ENCODE measurements at regions not wholly inside any gene's neighbourhood (a gene's known extent, or its start where the extent isn't known, plus 50 kb on each side); places are given as distances from the start of the nearest gene placed in this dataset.
"Not testable (repeated sequence)": the region's sequence is repeated elsewhere in the genome, so short reads cannot be mapped to it uniquely, and the experiment has no call there.

DNA sequence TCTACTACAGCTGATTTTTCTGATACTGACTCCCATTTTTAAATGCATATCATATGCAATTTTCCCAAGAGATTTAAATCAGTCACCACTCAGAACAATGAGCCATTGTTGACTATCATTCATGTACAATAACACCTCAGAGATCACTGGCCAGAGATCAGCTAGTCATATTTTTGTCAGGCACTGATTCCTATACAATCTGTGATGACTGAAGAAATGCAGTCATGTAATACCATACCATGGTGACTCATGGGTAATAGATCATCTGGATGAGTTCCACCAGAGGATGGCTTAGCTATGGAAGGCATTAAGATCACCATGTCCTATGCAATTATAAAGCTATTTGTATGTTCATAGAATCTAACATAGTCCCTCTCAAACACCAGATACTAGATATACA is 285.7 kb upstream of the DCC start:
- no peak for DNase-seq (ENCODE audit: low read depth in 2 of 2)

DNA sequence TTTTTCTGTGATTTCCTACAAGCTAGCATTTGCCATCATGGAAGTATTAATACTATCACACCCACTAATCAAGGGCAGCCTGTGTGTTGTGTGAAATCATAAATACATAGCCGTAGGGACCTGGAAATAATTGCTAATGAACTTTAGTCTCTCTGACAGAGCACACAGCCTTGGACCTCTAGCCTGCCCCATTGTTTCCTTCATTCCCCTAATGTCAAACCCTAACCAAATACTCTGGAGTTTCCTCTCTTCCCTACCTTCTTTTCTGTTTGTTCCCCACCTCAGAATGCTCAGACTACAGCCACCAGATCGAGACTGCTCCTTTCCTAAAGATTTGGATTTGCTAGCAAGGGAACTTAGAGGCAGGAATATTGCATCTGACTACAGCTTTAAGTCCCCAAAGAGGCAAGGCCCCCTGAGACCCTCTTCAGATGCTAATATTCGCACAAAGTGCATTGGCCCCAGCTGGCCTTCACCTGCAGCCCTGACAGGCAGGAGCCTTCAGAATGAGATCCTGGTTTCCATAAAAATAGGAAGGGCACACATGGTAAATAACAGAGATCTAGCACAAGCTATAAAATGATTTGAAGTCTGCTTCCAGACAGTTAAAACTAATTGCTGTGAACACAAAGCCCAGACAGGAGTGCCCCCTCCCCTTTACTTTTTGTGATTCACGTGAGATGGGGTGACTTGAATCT is 279.2 kb upstream of the DCC start:
- DNase-seq (ENCODE audit: low read depth in 2 of 2) = no peak

DNA sequence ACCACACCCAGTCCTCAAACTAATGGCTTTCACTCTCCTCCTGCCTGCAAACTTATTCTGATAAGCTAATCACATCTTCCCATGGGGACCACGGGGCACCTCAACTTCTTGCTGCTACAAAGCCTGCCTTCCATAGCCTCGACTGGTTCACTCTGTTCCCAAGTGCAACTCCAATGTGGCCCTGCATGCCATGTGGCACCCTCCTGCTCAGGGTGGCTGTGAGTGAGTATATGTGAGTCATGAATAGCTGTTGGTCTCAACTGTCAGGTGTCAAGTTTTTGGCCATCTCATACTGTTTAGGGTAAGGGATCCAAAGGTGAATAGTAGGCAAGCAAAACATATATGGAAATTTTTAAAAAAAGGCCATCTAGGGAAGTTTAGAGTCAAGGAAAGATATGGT is 276.1 kb upstream of the DCC start:
- no peak for DNase-seq (ENCODE audit: low read depth in 2 of 2)

DNA sequence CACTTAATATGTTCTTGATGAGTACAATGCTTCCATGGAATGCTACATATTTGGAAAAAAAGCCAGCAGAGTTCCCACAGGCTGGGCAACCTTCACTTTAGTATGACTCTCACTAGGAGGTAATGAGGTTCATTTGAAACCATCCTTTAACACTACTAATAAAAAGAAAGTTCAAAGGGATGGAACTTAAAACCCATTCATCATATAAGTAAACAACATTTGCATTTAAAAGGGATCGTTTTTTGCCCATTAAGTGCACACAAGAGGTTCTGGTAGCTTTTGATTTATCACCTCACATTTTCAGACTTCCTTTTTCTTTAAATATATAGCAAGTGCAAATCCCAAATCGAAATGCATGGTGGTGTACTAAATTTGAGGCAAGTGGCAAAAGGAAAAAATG is 270.8 kb upstream of the DCC start:
- no peak for DNase-seq (ENCODE audit: low read depth in 2 of 2)

DNA sequence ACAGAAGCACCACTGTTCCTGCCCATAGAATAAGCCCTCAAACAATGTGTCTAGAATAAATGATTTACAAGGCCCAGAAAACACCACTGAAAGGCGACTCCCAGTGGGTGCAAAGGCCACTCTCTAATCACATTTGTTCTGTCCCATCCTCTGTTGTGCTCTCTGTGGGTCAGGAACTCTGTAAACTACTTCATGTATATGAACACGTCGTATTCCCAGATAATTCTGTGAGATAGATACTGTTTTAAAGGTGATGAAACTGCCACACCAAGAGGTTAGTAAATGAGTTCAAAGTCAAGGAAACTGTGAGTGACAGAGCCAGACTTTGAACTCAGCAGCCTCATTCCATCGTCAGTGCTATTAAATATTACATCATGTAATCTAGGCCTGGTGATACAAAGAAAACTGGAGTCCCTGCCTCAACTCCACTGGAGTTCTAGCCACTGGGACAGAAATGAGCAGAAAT is 269.7 kb upstream of the DCC start:
- no peak for DNase-seq (ENCODE audit: low read depth in 2 of 2)

DNA sequence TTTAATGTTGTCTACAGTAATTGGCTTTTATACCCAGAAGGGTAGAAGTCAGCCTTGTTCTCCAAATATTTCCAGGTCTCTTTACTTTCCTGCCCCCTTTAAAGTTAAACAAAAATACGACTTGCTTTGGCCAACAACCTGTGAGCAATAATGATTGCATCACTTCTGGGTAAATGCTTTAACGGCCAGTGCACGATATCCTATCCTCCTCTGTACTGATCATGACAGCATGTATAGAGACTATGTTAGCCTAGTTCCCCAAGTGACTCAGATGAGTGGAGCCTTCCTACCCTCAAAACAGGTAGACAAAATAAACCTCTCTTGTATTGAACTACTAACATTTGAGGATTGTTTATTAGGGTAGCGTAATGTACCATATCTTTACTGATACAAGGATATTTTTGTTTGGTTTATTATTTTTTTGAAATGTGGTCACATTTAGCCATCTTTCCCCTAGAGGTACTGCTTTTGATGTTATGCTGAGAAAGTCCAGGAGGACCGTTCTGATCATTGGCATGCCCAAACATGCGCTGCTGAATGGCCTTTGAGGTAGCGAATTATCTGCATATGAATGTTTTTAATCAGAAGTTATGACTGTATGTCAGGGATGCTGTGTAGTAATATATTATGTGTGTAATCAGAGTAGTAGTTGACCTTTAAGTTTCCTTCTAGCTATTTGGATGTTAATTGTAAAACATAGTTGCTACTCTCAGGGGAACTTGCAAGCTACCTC is 262.6 kb upstream of the DCC start:
- DNase-seq (ENCODE audit: low read depth in 2 of 2) = no peak

DNA sequence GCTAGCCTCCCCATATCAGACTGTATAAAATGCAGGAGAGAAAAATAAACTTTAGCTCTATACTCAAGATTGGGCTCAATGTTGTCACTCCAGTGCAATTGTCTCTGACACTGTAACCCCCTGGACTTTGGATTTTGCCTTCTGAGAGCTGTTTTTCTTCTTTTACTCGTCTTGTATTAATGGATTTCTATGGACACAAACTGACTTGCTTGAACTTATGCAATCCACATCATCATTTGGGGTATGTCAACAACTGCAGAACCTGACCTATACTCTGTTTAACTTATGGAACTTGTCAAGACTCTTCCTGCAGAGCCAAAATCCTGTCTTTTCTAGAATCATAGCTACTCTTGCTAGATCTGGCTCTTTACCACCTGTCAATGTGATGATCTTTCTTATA is 257.8 kb upstream of the DCC start:
- DNase-seq (ENCODE audit: low read depth in 2 of 2) = no peak

DNA sequence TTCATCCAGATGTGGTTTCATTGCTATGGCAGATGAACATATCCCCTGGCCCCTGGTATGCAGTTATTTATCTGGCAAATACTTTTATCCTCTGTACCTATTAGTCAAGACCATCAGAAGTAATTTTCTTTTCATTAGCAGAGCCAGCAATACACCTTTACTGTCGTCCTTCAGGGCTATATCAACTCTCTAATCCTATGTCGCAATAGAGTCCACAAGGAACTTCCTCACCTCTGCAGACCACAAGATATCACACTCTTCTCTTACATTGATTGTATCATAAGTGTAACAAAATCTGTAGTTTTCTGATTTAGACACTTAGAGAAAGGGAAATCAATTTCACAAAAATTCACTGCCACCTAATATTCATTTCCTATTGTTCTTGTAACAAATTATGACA is 252.9 kb upstream of the DCC start:
- no peak for DNase-seq (ENCODE audit: low read depth in 2 of 2)

DNA sequence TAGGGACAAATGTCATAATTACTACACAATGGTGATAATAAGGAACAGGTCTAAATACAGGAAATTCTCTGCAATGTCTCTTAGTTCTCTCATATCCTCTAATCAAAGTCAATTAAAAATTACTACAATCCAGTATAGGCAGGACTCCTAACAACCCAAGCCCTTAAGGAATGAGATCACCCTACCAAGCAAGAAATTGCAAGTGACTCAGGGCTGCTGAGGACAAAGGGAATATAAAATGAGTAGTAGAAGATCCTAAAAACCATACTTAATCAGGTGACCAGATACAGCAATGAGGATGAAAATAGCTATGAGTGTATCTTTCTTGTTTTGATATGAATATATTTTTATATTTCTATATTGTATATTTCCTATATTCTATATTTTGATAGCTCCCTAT is 250.0 kb upstream of the DCC start:
- DNase-seq (ENCODE audit: low read depth in 2 of 2) = no peak

DNA sequence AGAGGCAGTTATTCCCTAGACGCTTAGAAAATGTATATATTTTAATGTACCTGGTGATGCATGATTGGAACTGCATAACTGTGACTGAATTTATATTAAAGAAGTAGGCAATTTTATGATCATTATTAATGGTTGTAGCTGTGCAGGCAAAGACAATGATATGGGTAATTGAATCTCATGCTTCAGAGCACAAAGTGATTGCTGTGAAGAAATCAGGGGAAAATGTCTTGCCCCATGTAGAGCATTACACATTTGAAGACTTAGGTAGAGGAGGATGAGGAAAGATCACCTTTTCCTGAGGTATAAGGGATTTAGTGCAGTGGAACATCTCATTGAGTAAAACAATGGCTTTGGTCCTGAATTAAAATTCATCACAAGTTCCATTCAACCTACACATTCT is 246.8 kb upstream of the DCC start:
- no peak for DNase-seq (ENCODE audit: low read depth in 2 of 2)

DNA sequence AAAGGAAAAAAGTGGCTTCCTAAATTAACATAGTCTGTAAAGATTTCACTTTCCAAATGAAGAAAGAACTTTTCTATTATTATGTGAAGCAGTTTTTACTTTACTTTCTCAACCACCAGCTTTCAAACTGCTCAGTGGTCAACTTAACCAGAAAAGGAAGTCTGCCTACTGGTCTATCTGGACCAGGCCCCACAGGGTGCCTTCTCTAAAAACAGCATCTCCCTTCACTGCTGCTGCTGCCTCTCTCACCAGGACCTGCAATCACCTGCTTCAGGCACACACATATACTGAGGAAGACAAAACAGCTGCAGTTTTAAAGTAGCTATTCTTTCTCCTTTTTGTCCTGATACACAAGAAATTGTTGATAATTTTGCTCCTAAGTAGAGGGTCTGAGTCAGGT is 221.3 kb upstream of the DCC start:
- DNase-seq (ENCODE audit: low read depth in 2 of 2) = no peak

DNA sequence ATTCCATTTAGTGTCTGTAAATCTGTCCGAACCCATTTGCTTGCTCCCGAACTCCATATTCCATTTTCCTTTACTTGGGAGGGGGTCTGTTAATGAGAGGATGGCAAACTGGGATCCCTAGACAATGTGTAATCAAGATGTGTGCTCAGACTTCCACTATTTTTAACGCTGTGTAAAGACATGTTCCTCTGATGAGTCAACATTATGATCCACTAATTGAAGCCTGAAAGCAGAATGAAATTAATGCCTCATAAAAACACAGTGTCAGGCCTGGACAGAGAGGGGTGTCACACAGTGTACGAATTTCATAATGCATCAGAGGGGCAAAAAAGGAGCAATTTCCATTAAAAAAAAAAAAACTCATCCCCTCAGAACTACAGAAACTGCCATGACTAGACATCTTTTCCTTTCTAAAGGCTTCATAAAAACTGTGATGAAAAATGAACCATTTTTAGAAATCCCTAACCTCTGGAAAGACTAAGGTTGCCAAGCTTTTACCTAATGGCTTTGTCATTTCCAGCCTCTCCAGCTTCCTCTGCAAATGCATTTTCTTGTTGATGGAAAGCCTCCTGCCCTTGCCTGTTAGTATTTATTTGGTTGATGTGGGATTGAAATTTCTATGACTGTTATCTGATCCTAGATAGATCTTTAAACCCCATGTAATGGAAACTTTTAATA is 209.2 kb upstream of the DCC start:
- no peak for DNase-seq (ENCODE audit: low read depth in 2 of 2)

DNA sequence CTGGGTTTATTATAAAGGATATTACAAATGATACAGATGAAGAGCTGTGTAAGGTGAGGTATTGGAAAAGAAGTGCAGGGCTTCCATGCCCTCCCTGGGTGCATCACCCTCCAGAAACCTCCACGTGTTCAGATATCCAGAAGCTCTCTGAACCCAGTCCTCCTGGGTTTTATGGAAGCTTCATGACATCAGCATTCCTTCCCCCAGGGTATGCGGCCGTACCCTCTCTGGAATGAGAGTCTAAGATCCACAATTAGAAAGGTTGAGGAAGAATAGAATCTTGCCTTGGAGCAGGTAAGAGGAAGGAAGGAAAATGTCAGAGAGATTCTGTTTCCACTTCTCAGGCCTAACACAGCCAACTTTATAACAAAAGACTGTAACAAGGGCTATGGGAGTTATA is 208.2 kb upstream of the DCC start:
- DNase-seq (ENCODE audit: low read depth in 2 of 2) = no peak

DNA sequence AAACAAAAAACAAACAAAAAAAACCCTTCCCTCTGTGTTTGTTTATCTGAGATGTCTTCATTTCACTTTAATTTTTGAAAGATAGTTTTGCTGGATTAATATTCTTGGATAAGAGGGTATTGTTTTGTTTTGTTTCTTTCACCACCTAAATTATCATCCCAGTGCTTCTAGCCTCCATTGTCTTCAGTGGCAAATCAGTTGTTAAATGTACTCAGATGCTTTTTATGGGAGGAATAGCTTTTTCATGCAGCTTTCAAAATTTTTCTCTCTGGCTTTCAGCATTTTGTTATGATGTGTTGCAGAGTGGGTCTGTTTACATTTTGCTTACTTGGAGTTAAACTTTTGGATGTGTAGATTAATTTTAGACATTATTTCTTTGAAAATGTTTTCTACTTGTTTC is 203.5 kb upstream of the DCC start:
- DNase-seq (ENCODE audit: low read depth in 2 of 2) = no peak

DNA sequence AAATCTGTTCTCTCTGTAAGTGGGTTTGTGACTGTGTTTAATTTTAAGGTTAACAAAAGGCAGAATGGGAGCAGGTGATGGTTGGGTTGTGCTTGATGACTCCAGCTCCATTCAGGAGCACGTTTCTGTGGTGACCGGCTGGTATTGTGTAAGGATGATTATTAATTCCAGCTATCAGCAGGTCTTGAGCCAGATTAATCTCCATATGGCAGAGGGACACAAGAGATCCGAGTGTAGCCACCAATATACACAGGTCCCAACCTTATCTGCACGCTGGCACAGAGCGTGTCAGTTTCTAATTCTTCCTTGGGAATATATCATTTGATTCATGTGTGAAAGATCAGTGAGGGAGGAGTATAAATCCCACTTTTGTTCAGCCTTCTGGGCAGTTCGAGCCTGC is 199.0 kb upstream of the DCC start:
- DNase-seq (ENCODE audit: low read depth in 2 of 2) = no peak

DNA sequence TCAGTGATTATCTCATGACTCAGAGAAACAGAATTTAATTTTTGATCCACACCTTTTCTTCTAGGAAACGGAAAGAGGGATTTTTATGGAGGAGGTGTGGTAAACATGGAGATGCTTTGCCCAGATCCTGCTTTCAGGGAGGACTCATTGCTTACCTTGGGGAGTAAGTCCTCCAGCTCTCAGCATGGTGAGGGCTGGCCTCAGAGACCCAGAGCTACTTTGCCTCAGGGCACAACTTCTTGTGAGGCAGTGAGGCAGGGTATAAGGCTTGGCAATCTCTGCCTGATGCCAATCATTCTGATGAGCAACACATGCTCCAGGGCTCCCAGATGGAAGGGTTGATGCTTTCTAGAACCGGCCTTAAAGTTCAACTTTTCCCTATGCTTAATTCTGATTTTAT is 189.9 kb upstream of the DCC start:
- DNase-seq (ENCODE audit: low read depth in 2 of 2) = no peak

DNA sequence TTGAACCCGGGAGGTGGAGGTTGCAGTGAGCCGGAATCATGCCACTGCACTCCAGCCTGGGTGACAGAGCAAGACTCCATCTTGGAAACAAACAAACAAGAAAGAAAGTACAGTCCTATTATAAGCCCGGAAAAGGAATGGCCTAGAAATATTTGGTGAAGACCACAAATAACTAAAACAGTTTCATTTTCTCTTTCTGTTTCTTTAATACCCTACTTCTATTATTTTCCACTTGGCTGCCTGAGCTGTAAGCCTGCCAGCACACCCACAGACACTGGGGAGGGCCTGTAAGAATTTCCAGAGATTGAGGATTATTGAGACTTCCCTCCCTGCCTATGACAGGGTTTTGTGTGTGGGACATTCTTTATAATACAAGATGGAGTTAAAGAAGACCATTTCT is 188.0 kb upstream of the DCC start:
- DNase-seq (ENCODE audit: low read depth in 2 of 2) = no peak

DNA sequence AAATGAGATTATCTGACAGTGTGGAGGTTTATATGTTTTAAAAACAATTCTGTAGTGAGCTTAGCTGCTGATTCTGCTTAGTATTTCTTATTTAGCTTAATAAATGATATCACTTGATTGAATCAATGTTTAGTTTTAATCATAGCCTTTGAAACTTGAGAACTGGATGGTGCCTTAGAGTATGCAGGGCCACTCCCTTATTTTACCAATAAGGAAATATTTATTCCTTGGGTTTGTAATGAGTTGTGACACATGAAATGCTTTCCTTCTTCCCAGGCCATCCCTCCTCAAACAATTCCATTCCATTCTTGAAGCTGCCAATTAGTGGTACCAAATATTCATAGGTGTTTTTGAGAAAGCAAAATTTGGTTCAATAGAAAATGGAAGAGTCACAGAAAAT is 183.8 kb upstream of the DCC start:
- DNase-seq (ENCODE audit: low read depth in 2 of 2) = no peak

DNA sequence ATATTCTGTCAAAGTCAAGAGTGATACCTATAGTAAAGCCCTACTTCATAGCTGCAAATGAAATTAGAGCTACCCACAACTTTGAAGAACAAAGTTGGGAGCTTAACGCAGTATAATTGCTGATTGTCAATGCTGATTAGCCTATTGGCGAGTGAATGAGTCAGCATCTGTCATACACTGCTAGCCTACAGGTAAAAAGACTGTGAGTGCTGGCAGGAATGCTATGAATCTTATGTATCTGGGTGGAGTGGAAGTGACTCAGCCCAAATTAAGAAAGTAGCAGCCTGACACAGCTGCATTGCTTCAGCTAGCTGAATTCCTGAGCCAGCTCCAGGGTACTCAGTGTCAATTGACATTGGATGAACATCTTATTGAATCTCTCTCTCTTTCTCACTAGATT is 179.4 kb upstream of the DCC start:
- no peak for DNase-seq (ENCODE audit: low read depth in 2 of 2)

DNA sequence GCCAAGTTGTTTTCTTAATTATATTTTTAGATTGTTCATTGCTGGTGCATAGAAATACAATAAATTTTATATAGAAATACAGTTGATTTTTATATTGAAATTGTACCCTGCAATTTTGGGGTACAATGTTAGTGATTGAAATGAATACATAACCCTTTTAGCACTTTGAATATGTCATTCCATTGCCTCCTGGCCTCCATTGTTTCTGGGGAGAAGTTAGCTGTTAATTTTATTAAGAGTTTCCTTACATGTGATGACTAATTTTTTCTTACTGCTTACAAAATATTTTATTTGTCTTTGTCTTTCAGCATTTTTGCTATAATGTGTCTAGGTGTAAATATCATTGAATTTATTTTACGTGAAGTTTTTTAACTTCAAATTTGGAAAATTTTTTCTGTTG is 176.5 kb upstream of the DCC start:
- no peak for DNase-seq (ENCODE audit: low read depth in 2 of 2)

DNA sequence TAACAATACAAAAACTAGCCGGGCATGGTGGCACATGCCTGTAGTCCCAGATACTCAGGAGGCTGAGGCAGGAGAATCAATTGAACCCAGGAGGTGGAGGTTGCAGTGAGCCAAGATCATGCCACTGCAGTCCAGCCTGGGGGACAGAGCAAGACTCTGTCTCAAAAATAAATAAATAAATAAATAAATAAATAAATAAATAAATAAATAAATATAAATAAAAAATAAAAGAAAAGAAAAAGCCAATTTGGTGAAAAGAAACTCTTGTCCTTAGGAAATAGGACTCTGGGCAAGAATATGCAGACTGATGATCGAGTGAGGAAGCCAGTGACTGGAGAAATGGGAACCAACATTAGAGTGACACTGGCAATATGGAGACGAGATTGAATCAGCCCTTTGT is 171.9 kb upstream of the DCC start:
- not testable (repeated sequence) for DNase-seq (ENCODE audit: low read depth in 2 of 2)

DNA sequence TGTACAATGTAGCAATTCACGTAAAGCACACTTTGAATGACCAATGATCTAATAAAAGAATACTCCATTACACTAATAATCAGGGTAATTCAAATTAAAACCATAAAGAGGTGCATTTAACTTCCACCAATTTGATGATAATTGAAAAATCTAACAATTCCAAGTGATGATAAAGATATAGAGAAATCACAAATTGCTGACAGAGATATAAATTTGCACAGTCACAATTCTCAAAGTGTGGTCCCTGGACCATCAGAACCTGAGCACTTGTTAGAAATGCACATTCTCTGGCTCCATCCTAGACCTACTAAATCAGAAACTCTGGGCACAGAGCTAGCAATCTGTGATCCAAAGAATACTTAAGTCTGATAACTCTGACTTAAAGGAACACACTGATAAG is 165.8 kb upstream of the DCC start:
- DNase-seq (ENCODE audit: low read depth in 2 of 2) = no peak

DNA sequence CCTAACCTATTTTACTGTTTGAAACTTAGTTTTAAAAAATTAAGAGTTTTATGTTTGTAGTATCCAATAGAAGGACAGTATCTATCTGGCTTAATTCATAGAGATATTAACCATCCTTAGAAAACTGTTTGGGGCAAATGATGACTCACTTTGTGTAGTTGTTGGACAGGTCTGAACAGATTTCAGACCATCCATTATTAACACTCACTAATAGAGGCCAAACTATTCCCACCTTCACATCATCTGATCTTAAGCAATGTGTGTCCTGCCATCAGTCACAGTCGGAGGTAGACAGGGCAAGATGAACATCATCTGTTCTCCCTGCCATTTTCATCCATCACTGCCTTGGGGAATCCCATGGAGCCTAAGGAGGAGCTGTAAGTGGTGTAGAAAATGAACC is 164.6 kb upstream of the DCC start:
- no peak for DNase-seq (ENCODE audit: low read depth in 2 of 2)

All from stimulated activated CD4-positive, alpha-beta T cell treated with anti-CD3 and anti-CD28 coated beads, Interleukin-15, amount 100 ng/mL, for 48 hours (primary cell).